HG02885 (cell line): ENCODE measurements at regions not wholly inside any gene's neighbourhood (a gene's known extent, or its start where the extent isn't known, plus 50 kb on each side); places are given as distances from the start of the nearest gene placed in this dataset.

Experiments used
- ATAC-seq: cut with Tn5 transposase; IDR thresholded peaks from one replicate; pipeline ENCODE4 v1.9.1; 2021; ENCODE audit warnings: mild to moderate bottlenecking; ENCODE audit not compliant: unreplicated experiment, poor library complexity

DNA sequence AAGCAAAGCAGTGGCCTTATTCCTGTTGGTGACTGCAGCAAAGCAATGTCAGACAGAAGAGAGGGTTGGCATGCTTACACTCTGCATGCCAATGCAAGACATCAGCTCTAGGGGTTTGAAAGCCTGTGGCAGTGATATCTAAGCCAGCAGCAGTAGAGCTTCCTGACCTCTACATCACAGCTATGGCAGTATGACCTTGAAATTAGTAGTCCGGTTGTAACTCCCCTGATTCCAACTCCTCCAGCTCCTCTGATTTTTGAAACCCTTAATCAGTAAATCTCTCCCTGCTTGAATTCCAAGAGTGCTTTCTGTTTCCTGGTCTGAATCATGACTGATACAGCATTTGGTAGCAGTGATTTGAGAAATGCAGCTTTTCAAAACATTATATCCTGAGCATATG is 60.0 kb upstream of the LRP1B start:
- ATAC-seq = no peak

DNA sequence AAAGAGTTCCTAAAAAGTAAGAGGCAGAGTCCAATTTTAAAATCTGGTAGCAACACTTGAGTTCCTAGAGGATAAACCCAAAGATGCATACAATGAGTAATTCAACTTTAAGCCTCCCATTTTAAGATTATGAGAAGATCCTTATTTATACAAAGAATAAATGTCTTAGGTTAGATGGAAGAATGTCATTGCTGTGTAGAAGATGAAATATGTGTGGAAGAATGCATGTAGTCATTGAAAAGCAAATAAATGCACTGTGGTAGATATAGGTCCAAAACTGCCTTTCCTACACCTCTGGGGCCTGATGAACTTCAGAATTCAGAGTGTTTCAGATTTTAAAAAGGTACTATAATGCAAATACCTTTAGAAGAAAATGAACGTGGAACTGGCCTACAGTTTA is 58.7 kb upstream of the LRP1B start:
- no peak for ATAC-seq

DNA sequence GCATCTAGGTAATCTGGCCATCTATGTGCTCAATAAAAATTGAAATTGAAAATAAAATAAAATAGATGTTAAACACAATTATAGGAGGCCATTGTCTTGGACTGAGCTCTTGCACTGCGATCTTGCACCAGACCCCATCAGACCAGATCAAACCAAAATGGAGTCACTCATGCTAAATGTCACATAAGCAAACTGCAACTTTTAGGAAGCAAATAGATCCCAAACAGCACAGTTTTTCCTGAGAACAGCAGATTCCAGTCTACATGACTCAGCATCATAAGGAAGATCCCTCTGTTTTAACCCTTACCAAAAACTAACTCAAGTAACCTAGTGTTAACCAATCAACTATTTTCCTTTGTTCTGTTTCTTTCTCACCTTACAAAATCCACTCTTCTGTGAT is 57.7 kb upstream of the LRP1B start:
- ATAC-seq = no peak

DNA sequence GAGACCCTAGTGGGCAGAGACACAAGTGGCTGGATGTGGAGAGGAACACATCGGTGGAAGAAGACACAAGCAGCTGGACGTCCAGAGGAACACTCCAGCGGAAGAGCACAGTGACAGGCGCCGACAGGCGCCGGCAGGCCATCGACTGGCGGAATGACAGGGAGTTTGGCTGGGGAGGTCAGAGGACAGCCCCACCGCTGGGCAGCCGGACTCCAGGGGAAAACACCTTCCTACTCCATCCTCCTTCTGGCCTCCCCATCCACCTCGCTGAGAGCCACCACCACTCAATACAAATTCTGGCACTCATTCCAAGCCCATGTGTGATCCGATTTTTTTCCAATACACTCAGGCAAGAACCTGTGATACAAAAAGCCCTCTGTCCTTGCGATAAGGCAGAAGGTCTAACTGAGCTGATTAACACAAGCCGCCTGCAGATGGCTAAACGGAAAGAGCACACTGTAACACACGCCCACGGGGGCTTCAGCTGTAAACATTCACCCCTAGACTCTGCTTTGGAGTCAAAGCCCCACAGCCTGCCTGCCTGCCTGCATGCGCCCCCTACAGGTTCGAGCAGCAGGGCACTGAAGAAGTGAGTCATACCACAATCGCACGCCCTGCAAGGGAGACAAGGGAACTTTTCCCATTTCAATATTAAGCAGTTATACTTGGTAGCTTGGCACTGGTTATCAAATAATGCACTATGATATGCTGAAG is 50.2 kb upstream of the LRP1B start:
- ATAC-seq = peak; percentile 33
